Activated CD8-positive, alpha-beta T cell treated with anti-CD3 and anti-CD28 coated beads for 36 hours (primary cell): ENCODE measurements at regions not wholly inside any gene's neighbourhood (a gene's known extent, or its start where the extent isn't known, plus 50 kb on each side); places are given as distances from the start of the nearest gene placed in this dataset.

Experiments
- ATAC-seq: fragments of 200-7000 bp; cut with Tn5 transposase; one replicate; pipeline ENCODE4 v1.10.0; 2021; ENCODE audit warnings: mild to moderate bottlenecking, moderate library complexity
- CTCF ChIA-PET: fragments of 350-600 bp; sonication (Branson Sonifier 250); formaldehyde crosslinking; loops from one replicate; lab custom pipeline; 2021; ENCODE audit warnings: antibody characterized with exemption; lab: Charles Lee
- POLR2A ChIA-PET: fragments of 350-600 bp; sonication (Branson Sonifier 250); formaldehyde crosslinking; loops from one replicate; lab custom pipeline; 2021; ENCODE audit warnings: antibody characterized with exemption; lab: Charles Lee
- DNase-seq: peaks from one replicate; pipeline ENCODE4 v3.0.0-alpha.2; 2020
- H3K27ac Mint-ChIP-seq: one replicate; pipeline ENCODE4 v1.8.0; 2021; ENCODE audit warnings: mild to moderate bottlenecking, mixed read lengths
- H3K27me3 Mint-ChIP-seq: one replicate; pipeline ENCODE4 v1.8.0; 2021; ENCODE audit warnings: mixed read lengths
- H3K36me3 Mint-ChIP-seq: one replicate; pipeline ENCODE4 v1.8.0; 2021; ENCODE audit warnings: low read depth, mixed read lengths
- H3K4me1 Mint-ChIP-seq: one replicate; pipeline ENCODE4 v1.8.0; 2021; ENCODE audit warnings: low read depth, mixed read lengths
- H3K4me3 Mint-ChIP-seq: one replicate; pipeline ENCODE4 v1.8.0; 2021; ENCODE audit warnings: mild to moderate bottlenecking, moderate library complexity, mixed read lengths
- H3K9me3 Mint-ChIP-seq: one replicate; pipeline ENCODE4 v1.8.0; 2021; ENCODE audit warnings: mixed read lengths
- intact Hi-C: fragments of 100-400 bp; cut with micrococcal nuclease; formaldehyde crosslinking; loops from one replicate; pipeline ENCODE4 v1.10.0; 2022
- TF ChIP-seq, protein P1 (sequence below): fragments of 200-600 bp; IDR thresholded peaks from one replicate; pipeline ENCODE4 v1.8.0; 2022; ENCODE audit warnings: antibody characterized with exemption, mild to moderate bottlenecking

- POLR2A ChIA-PET, result no interaction called here
- intact Hi-C loops, result no loop called here
- Mint-ChIP-seq H3K4me3 (no peak overlapping the region), H3K27ac (no peak overlapping the region), H3K27me3 (no peaks in the 10 kb centered on the region), H3K9me3 (no peaks in the 10 kb centered on the region), H3K36me3 (no peaks in the 10 kb centered on the region), H3K4me1 (no peaks in the 10 kb centered on the region)
- TF ChIP-seq, protein P1, sequence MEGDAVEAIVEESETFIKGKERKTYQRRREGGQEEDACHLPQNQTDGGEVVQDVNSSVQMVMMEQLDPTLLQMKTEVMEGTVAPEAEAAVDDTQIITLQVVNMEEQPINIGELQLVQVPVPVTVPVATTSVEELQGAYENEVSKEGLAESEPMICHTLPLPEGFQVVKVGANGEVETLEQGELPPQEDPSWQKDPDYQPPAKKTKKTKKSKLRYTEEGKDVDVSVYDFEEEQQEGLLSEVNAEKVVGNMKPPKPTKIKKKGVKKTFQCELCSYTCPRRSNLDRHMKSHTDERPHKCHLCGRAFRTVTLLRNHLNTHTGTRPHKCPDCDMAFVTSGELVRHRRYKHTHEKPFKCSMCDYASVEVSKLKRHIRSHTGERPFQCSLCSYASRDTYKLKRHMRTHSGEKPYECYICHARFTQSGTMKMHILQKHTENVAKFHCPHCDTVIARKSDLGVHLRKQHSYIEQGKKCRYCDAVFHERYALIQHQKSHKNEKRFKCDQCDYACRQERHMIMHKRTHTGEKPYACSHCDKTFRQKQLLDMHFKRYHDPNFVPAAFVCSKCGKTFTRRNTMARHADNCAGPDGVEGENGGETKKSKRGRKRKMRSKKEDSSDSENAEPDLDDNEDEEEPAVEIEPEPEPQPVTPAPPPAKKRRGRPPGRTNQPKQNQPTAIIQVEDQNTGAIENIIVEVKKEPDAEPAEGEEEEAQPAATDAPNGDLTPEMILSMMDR, result no peak
- no peak for DNase-seq
- CTCF ChIA-PET, result no interaction called here
- ATAC-seq, result no peak
These were observed 728.7 kb downstream of the LTN1 start for GRCh38 chr21:28263974-28264373.

- intact Hi-C loops, result no loop called here
- no peaks in the 10 kb centered on the region for H3K9me3 Mint-ChIP-seq
- POLR2A ChIA-PET, result no interaction called here
- H3K27ac Mint-ChIP-seq, result no peak overlapping the region
- no peaks in the 10 kb centered on the region for H3K4me1 Mint-ChIP-seq
- CTCF ChIA-PET, result no interaction called here
- TF ChIP-seq, protein P1, result no peak
- DNase-seq (no peak), ATAC-seq (no peak)
- no peaks in the 10 kb centered on the region for H3K27me3 Mint-ChIP-seq
- no peak overlapping the region for H3K4me3 Mint-ChIP-seq
- H3K36me3 Mint-ChIP-seq, result no peaks in the 10 kb centered on the region
These were observed 731.4 kb downstream of the LTN1 start for GRCh38 chr21:28261298-28261697.

DNA sequence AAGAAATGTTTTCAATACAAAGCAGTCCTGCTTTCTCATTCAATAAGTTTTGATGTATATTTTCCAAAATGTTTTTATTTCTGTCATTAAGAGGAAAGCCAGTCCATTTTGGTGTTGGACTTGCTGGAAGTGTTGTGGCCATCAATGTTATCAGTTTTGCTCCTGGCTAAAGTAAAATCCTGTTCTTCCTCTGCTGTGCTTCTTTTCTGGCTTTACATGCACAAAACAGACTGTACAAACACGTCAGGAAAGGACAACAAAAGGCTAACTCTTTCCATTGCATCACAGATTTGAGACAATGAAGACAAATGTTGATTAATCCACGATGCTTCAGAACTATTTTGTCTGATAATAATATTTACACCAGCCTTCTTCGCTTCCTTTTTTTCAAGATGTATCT is 735.4 kb downstream of the LTN1 start:
- no peaks in the 10 kb centered on the region for H3K9me3 Mint-ChIP-seq
- DNase-seq, result no peak
- intact Hi-C loops, result no loop called here
- no peak for ATAC-seq
- ChIA-PET CTCF (no interaction called here), POLR2A (no interaction called here)
- no peak overlapping the region for H3K4me3 Mint-ChIP-seq
- H3K27ac Mint-ChIP-seq, result no peak overlapping the region
- H3K4me1 Mint-ChIP-seq, result no peaks in the 10 kb centered on the region
- TF ChIP-seq, protein P1, result no peak
- no peaks in the 10 kb centered on the region for H3K36me3 Mint-ChIP-seq
- no peaks in the 10 kb centered on the region for H3K27me3 Mint-ChIP-seq

GRCh38 chr21:28256837-28257236 is 735.8 kb downstream of the LTN1 start:
- TF ChIP-seq, protein P1, result no peak
- Mint-ChIP-seq H3K4me1 (no peaks in the 10 kb centered on the region), H3K27me3 (no peaks in the 10 kb centered on the region), H3K9me3 (no peaks in the 10 kb centered on the region), H3K27ac (no peak overlapping the region), H3K36me3 (no peaks in the 10 kb centered on the region), H3K4me3 (no peak overlapping the region)
- no peak for ATAC-seq
- intact Hi-C loops, result no loop called here
- ChIA-PET POLR2A (no interaction called here), CTCF (no interaction called here)
- no peak for DNase-seq

DNA sequence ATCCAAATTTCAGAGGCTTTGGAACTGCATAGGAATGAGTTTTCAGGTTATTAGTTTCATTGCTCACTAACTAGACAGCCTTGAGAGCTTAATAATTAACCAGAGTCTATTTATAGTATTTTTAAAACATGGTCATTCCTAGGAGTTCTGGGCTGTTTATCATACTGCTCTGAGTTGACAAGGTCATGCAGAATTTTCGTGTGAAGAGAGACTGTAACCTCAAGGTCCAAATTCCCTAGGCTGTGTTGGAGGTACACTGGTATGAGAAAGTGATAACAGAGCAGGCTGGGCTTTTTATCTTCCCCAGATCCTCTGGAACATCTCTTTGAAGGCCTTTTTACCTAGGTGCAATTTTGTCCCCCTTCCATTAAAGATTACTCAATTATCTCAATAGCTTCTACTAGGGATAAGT is 736.3 kb downstream of the LTN1 start:
- DNase-seq, result no peak
- CTCF ChIA-PET, result no interaction called here
- TF ChIP-seq, protein P1, result no peak
- H3K36me3 Mint-ChIP-seq, result no peaks in the 10 kb centered on the region
- intact Hi-C loops, result no loop called here
- POLR2A ChIA-PET, result no interaction called here
- no peaks in the 10 kb centered on the region for H3K9me3 Mint-ChIP-seq
- H3K27me3 Mint-ChIP-seq, result no peaks in the 10 kb centered on the region
- no peak for ATAC-seq
- no peaks in the 10 kb centered on the region for H3K4me1 Mint-ChIP-seq
- no peak overlapping the region for H3K4me3 Mint-ChIP-seq
- no peak overlapping the region for H3K27ac Mint-ChIP-seq
